GM03348 (cell line): ENCODE measurements at regions not wholly inside any gene's neighbourhood (a gene's known extent, or its start where the extent isn't known, plus 50 kb on each side); places are given as distances from the start of the nearest gene placed in this dataset.
"Not testable (repeated sequence)": the region's sequence is repeated elsewhere in the genome, so short reads cannot be mapped to it uniquely, and the experiment has no call there.

ENCODE experiments used
- DNase-seq: peaks from one replicate; pipeline ENCODE4 v3.0.0; 2012; ENCODE audit warnings: low spot score

DNA sequence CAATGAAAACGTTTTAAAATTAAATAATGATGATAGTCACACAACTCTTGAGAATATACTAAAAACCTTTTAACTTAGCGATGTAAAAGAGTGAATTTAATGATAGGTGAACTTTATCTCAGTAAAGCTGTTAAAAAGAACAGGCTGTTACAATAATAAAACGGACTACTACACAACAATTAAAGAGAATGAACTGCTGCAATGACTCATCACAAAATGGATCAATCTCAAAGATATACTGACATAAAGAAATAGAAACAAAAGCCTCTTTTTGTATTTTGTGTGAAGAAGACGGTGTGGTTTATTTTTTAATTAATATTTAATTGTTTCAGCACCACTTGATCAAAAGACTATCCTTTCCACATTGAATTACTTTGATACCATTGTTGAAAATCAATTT lies 352.4 kb upstream of the GJE1 start:
- no peak for DNase-seq

DNA sequence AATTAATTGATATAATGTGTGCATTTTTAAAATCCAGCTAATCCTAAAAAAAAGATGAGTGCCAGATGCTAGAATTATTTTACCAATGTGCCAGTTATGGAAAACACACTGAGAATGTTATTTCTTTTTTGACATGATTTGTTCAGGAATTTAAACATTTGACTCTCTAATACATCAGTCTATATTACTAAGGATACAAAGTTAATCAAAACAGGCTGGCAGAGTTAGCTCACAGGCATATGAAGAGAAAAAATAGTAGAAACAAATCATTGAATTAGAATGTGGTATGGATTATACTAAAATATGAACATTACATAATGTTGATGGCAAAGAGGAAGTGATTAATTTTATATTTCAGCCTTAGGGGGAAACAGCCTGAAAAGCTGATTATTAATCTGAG lies 368.3 kb upstream of the GJE1 start:
- no peak for DNase-seq

DNA sequence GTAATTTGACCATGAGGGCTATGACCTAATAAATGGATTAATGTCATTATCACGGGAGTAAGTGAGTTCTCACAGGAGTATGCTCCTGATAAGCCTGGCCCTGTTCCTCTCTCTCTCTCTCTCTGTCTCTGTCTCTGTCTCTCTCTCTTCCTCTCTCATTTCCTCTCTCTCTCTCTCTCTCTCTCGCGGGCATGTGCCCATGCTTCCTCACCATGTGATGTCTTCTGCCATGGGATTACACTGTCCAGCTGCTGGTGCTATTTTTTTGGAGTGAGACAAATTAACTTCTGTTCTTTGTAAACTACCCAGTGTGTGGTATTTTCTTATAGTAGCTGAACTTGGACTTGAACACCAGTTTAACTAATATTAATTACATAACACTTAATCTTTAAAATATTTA lies 374.3 kb upstream of the GJE1 start:
- DNase-seq, result no peak

GRCh38 chr6:141753180-141753579 lies 379.5 kb upstream of the GJE1 start:
- DNase-seq, result no peak

GRCh38 chr6:141752677-141753076 lies 380.0 kb upstream of the GJE1 start:
- DNase-seq, result no peak

DNA sequence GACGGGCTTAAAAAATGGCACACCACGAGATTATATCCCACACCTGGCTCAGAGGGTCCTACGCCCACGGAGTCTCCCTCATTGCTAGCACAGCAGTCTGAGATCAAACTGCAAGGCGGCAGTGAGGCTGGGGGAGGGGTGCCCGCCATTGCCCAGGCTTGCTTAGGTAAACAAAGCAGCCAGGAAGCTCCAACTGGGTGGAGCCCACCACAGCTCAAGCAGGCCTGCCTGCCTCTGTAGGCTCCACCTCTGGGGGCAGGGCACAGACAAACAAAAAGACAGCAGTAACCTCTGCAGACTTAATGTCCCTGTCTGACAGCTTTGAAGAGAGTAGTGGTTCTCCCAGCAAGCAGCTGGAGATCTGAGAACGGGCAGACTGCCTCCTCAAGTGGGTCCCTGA lies 386.4 kb upstream of the GJE1 start:
- DNase-seq, result not testable (repeated sequence)

DNA sequence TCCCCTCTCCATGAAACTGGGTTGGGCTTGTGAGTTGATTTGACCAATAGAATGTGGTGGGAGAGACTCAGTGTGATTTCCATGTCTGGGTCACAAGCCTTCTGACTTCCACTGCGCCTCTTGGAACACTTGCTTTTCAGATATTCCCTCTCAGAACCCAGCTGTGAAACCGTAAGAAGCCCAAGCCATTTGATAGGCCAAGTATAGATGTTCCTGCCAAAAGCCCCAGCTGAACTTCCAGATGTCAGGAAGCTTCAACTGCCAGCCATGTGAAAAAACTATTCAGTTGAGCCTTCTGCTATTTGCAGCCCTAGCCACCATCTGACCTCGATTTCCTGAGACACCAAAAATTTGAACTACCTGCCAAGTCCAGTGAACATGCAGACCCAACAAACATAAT lies 387.8 kb upstream of the GJE1 start:
- no peak for DNase-seq

DNA sequence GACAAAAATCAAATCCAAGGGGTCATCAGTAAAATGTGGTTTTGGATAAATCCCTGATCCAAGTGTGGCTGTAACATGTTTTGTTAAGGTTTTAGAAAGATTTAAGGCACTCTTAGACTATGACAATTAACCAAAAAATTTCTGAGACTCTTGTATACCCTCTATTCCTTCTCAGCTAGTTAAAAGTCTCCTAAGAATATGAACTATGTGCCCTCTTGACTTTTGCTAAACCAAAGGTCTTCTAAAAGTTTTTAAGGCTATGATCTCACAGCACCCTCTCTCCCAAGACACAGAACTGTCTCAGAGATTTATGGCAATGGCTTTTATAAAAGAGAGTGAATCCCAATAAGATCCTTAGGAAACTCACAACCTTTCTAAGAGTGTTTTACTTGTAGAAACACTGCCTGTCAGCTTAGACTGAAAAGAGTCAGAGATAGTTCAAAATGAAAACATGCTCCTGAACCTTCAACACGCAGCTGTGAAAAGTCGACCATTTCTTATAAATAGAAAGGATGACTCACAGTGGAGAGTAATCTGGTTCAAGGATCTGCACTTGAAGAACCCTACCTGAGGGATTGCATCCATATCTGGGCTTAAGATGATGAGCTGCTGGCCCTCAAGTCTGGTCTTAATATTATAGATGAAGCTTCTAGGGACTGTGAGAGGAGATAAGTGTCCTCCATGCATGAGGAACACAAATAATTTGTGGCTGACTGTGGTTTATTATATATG lies 388.4 kb upstream of the GJE1 start:
- no peak for DNase-seq

DNA sequence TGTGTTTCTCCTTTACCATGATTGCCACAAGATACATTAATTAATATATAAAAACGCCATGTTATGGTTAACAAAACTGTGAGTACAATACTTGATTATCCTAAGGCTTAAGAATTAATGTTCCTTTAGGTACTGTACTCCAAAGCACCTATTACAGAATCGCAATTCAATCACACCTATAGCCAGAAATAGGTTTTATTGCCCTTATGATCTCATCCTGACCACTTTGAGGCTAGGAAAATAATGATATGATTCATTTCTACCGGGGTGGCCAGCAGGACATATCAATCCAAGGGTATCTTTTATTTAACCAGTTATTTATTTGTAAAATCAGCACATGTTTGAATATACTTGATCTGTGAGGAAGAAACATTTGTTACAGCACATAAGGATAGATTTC lies 396.6 kb upstream of the GJE1 start:
- DNase-seq, result no peak

DNA sequence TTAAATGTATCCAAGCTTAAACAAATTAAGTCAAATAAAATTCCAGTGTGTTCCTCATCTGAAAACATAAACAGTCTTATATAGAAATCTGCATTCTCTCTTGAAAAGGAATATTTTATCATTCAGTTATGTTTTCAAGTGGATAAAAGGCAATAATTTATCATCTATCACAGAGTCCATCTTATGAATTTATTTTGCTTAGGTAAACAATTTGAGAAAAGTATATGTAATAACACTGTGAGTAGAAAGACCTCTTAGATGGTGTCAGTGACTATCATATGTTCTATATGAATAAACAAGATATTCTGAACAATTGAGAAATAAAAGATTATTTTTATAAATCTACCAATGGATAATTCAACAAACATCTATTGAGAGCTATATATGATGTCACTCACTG lies 397.6 kb upstream of the GJE1 start:
- DNase-seq, result no peak

DNA sequence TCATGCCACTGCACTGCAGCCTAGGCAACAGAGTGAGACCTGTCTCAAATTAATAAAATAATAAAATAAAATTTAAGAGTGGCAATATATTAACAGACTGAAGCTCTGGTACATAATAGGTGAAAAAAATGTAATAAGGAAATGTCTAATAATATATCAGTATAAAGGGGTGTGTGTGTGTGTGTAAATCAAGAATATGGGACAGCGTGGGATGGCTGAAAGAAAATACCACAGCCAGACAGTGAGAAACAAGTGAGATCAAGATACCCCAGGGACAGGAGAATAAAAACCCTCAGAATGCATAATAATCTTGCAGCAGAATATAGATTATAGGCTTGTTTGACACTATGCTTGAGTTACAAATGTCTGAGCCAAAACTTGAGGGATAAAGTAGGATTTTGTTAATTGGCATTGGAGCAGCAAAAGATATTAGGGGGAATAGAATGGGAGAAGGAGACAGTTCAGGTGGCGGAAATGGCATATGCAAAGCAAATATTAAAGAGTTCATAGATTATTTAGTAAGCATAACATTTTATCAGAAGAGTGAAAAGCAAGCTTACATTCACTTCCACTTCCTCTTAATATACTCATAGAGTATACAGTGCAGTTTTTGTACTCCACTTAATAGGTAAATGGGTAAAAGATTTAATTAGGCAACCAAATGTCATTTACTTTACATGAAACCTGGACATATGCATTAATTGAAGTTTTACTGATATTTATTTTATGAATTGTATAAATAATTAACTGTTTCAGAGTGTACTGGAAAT lies 398.5 kb upstream of the GJE1 start:
- no peak for DNase-seq

- no peak for DNase-seq
Measured at GRCh38 chr6:141729146-141729545, 403.6 kb upstream of the GJE1 start.

DNA sequence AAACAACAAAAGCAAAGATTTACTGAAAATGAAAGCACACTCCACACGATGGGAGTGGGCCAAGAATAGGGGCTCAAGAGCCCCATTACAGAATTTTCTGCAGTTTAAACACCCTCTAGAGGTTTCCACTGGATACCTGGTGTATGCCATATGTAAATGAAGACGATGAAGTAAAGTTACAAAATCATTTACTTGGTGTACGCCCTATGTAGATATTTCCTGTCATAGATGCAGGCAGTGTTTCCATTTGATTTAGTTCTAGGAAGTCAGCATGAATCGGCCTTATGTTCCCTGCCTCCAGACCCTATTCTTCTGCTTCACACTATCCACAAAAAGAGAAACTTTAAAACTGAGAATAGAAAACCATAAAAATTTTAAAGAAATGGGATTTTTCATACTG lies 404.4 kb upstream of the GJE1 start:
- DNase-seq, result no peak

- DNase-seq, result no peak
Measured at GRCh38 chr6:141726248-141726647, 406.5 kb upstream of the GJE1 start.

DNA sequence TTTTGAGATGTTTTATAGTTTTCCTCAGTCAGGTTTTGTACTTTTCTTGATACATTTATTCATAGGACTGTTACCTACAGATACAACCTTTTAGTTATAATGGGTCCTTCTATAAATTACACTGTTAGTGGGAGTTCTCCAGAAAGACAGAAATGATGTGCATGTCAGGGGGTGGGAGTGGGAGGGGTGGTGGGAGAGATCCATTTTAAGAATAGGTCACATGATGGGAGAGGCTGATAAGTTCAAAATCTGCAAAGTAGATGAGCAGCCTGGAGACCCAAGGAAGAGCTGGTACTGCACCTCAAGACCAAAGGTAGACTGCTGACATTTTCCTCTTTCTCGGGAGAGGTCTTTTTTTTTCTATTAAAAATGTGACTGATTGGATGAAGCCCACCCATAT lies 408.0 kb upstream of the GJE1 start:
- DNase-seq, result no peak

DNA sequence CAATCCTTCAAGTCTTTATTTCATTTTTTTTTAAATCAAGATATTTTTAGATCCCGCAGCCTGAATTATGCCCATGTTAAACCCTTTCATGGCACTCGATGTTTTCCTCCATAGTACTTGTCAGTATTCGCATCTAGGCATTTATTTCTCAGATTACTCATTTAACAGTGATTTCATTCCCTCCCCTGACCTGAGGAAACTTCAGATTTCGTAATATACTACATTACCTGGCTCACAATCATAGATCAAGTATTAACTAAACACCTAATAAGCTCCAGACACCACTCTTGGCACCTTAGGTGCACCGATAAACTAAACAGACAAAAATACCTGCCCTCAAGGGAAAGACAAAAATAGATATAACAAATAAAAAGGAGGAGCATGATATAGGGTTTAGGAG lies 413.2 kb upstream of the GJE1 start:
- no peak for DNase-seq

- DNase-seq, result no peak
Measured at GRCh38 chr6:141705431-141705830, 427.3 kb upstream of the GJE1 start.

GRCh38 chr6:141704151-141704550 lies 428.6 kb upstream of the GJE1 start:
- DNase-seq, result no peak

- no peak for DNase-seq
Measured at GRCh38 chr6:141701732-141702131, 431.0 kb upstream of the GJE1 start.

- no peak for DNase-seq
Measured at GRCh38 chr6:141700819-141701218, 431.9 kb upstream of the GJE1 start.

- no peak for DNase-seq
Measured at GRCh38 chr6:141688916-141689315, 443.8 kb upstream of the GJE1 start.

DNA sequence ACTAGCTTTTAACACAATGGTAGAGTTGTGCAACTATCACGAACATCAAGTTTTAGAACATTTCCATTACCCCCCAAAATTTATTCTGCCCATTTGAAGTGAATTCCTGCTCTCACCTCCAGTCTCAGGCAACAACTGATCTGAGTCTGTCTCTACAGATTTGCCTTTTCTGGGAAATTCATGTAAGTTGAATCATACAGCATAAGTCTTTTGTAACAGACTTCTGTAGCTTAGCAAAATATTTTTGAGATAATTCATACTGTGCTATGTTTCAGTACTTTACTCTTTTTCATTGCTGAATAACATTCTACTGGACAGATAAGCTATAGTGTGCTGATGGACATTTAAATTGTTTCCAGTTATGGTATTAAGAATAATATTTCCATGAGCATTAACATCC lies 447.3 kb upstream of the GJE1 start:
- DNase-seq, result no peak

DNA sequence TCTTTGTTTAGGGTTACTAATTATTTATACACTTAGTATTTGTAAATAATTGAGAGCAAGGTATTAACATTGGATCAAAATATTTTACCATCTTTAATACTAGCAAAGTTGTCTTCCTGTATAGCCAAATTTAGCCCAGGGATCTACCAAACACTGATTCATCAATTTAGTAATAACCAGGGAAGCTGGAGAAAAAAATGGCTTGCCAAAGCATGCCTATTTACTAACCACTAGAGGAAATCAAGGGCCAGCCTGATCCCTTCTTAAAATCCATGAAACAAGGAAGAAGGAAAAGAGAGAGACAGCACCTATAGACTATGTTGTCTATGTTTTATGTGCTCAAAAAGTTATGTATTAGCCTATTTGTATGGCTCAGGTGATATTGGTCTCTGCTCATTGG lies 450.3 kb upstream of the GJE1 start:
- DNase-seq, result no peak
